GM23248 (cell line): ENCODE measurements at regions not wholly inside any gene's neighbourhood (a gene's known extent, or its start where the extent isn't known, plus 50 kb on each side); places are given as distances from the start of the nearest gene placed in this dataset.

ENCODE experiments used
- DNase-seq: peaks from one replicate; pipeline ENCODE4 v3.0.0-alpha.2; 2015
- H2AFZ ChIP-seq: fragments of 200-600 bp; sonication (generic); 2 replicates; pipeline ENCODE4 v1.6.1; 2016; ENCODE audit warnings: antibody characterized with exemption
- H3F3A ChIP-seq: fragments of 200-600 bp; sonication (generic); 2 replicates; pipeline ENCODE4 v1.6.1; 2016; ENCODE audit warnings: mild to moderate bottlenecking, antibody characterized with exemption, mixed run types; ENCODE audit not compliant: insufficient read depth
- H3K27ac ChIP-seq: fragments of 200-600 bp; sonication (generic); 2 replicates; pipeline ENCODE4 v1.5.1; 2016; ENCODE audit warnings: mild to moderate bottlenecking
- H3K27me3 ChIP-seq: fragments of 200-600 bp; sonication (generic); replicated peaks from 2 replicates; pipeline ENCODE4 v1.6.1; 2016; ENCODE audit warnings: mild to moderate bottlenecking; ENCODE audit not compliant: insufficient read depth
- H3K36me3 ChIP-seq: fragments of 200-600 bp; sonication (generic); 2 replicates; pipeline ENCODE4 v1.6.1; 2016; ENCODE audit warnings: low read depth, mild to moderate bottlenecking
- H3K4me1 ChIP-seq: fragments of 200-600 bp; sonication (generic); 2 replicates; pipeline ENCODE4 v1.6.1; 2016; ENCODE audit warnings: mild to moderate bottlenecking; ENCODE audit not compliant: insufficient read depth
- H3K4me2 ChIP-seq: fragments of 200-600 bp; sonication (generic); one replicate; pipeline ENCODE4 v1.6.1; 2016; ENCODE audit warnings: mild to moderate bottlenecking; ENCODE audit not compliant: unreplicated experiment
- H3K4me3 ChIP-seq: fragments of 200-600 bp; sonication (generic); 2 replicates; pipeline ENCODE4 v1.5.1; 2016; ENCODE audit warnings: mild to moderate bottlenecking
- H3K79me2 ChIP-seq: fragments of 200-600 bp; sonication (generic); 2 replicates; pipeline ENCODE4 v1.6.1; 2016; ENCODE audit warnings: mild to moderate bottlenecking; ENCODE audit not compliant: insufficient read depth
- H3K9ac ChIP-seq: fragments of 200-600 bp; sonication (generic); 2 replicates; pipeline ENCODE4 v1.6.1; 2016; ENCODE audit warnings: mild to moderate bottlenecking
- H3K9me2 ChIP-seq: fragments of 200-600 bp; sonication (generic); 2 replicates; pipeline ENCODE4 v1.6.1; 2016; ENCODE audit warnings: mixed run types, mild to moderate bottlenecking, moderate library complexity; ENCODE audit not compliant: insufficient read depth
- H3K9me3 ChIP-seq: fragments of 200-600 bp; sonication (generic); one replicate; pipeline ENCODE4 v1.6.1; 2017; ENCODE audit warnings: low read depth
- H4K20me1 ChIP-seq: fragments of 200-600 bp; sonication (generic); 2 replicates; pipeline ENCODE4 v1.6.0; 2016; ENCODE audit not compliant: insufficient read depth
- EZH2 ChIP-seq: fragments of 200-600 bp; sonication (generic); IDR thresholded peaks from 2 replicates; pipeline ENCODE4 v1.6.1; 2018; ENCODE audit warnings: antibody characterized with exemption, mild to moderate bottlenecking; ENCODE audit not compliant: insufficient read depth, poor library complexity, severe bottlenecking
- EZH2phosphoT487 ChIP-seq: fragments of 200-600 bp; sonication (generic); IDR thresholded peaks from 2 replicates; pipeline ENCODE4 v1.6.1; 2018; ENCODE audit warnings: antibody characterized with exemption, moderate library complexity, mild to moderate bottlenecking, low read depth; ENCODE audit not compliant: insufficient read depth
- WGBS, 2 experiments: methylation state at CpG; one replicate each; pipeline ENCODE4 v1.1.6; 2015 to 2017; ENCODE audit warnings: low lambda C conversion rate in 2 of 2, low coverage in 1 of 2; ENCODE audit errors: missing lambda C conversion rate in 2 of 2; 5-methylcytosine and 5-hydroxymethylcytosine counted together
- in situ Hi-C: fragments of 300-500 bp; cut with MboI; formaldehyde crosslinking; loops from 2 replicates; pipeline ENCODE4 v1.15.0; 2020

GRCh38 chrX:7263330-7263729, 115.4 kb upstream of the PUDP start:
- no peak overlapping the region for H3K4me2 ChIP-seq
- TF ChIP-seq EZH2 (no peak), EZH2phosphoT487 (no peak)
- H4K20me1 ChIP-seq, result no peaks in the 10 kb centered on the region
- H2AFZ ChIP-seq, result no peak overlapping the region
- no peaks in the 10 kb centered on the region for H3K79me2 ChIP-seq
- H3K4me3 ChIP-seq, result no peak overlapping the region
- H3K9ac ChIP-seq, result no peak overlapping the region
- no peak for DNase-seq
- H3K27ac ChIP-seq, result no peak overlapping the region
- WGBS, 2 experiments, result 98 to 100% methylated on average over 5 of the region's 5 CpGs
- in situ Hi-C loops, result no loop called here
- H3K9me3 ChIP-seq, result no peaks in the 10 kb centered on the region
- peaks cover 14% of the 10 kb centered on the region for H3K4me1 ChIP-seq
- H3K27me3 ChIP-seq, result no peaks in the 10 kb centered on the region
- H3F3A ChIP-seq, result peaks cover 4% of the 10 kb centered on the region; the same call in 1 of the 2 replicates
- no peaks in the 10 kb centered on the region for H3K36me3 ChIP-seq
- H3K9me2 ChIP-seq, result no peaks in the 10 kb centered on the region

DNA sequence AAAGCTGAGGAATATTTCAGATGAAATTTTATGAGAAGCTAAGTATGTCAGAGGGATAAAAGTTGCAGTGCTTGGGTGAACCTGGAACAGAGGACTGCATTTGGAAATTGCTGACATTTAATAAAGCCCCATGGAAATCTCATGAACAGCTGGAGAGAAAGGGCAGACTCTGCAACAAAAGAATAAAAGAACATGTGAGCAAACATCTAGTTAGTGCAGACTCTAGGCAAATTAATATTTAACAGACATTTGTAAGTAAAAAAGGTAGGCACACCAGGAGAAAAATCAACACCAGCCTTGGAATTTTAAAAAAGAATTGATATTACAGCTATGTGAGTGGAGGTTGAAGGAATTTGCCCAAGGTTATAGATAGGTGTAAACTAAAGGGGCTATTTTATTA, 114.6 kb upstream of the PUDP start:
- peaks cover 4% of the 10 kb centered on the region; the same call in 1 of the 2 replicates for H3F3A ChIP-seq
- H3K9me3 ChIP-seq, result no peaks in the 10 kb centered on the region
- no peak overlapping the region for H3K4me3 ChIP-seq
- TF ChIP-seq EZH2, result no peak
- TF ChIP-seq EZH2phosphoT487, result no peak
- no peak overlapping the region for H2AFZ ChIP-seq
- in situ Hi-C loops, result no loop called here
- H3K27me3 ChIP-seq, result no peaks in the 10 kb centered on the region
- no peak overlapping the region for H3K27ac ChIP-seq
- DNase-seq, result no peak
- peaks cover 14% of the 10 kb centered on the region for H3K4me1 ChIP-seq
- no peaks in the 10 kb centered on the region for H4K20me1 ChIP-seq
- no peak overlapping the region for H3K9ac ChIP-seq
- no peaks in the 10 kb centered on the region for H3K9me2 ChIP-seq
- no peaks in the 10 kb centered on the region for H3K36me3 ChIP-seq
- no peaks in the 10 kb centered on the region for H3K79me2 ChIP-seq
- H3K4me2 ChIP-seq, result no peak overlapping the region

- Histone ChIP-seq H3K9me2 (no peaks in the 10 kb centered on the region), H3K9me3 (no peaks in the 10 kb centered on the region), H3K36me3 (no peaks in the 10 kb centered on the region), H3K27me3 (no peaks in the 10 kb centered on the region), H3K9ac (no peak overlapping the region), H4K20me1 (no peaks in the 10 kb centered on the region), H3K4me3 (no peak overlapping the region), H2AFZ (no peak overlapping the region), H3K79me2 (no peaks in the 10 kb centered on the region), H3K27ac (no peak overlapping the region), H3K4me2 (no peak overlapping the region), H3F3A (peaks cover 4% of the 10 kb centered on the region; the same call in 1 of the 2 replicates), H3K4me1 (peaks cover 14% of the 10 kb centered on the region)
- WGBS, 2 experiments, result 98% methylated on average over 5 of the region's 5 CpGs
- no peak for DNase-seq
- in situ Hi-C loops, result no loop called here
- TF ChIP-seq EZH2phosphoT487 (no peak), EZH2 (no peak)
These were observed 113.8 kb upstream of the PUDP start for GRCh38 chrX:7261672-7262332.

DNA sequence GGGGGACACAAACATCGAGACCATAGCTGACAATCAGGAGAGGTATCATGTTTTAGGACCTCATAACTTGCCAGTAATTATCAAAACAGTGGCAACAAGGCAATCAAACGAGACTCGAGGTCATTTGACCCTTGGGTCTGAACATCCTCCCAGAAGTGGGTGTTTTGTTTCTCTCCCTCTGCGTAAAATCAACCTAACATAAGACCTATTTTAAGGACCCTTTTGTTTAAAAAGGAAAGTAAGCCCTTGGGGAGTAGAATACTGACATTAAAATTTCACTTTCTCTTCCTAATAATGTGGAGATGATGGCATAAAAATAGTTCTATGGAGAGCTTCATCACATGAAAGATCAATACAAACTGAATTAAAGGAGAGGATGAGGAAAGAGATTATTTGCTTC, 106.2 kb upstream of the PUDP start:
- in situ Hi-C loops, result no loop called here
- H3F3A ChIP-seq, result no peaks in the 10 kb centered on the region
- DNase-seq, result no peak

GRCh38 chrX:7253565-7253964, 105.6 kb upstream of the PUDP start:
- Histone ChIP-seq H3K9me3 (no peaks in the 10 kb centered on the region), H4K20me1 (no peaks in the 10 kb centered on the region), H2AFZ (no peak overlapping the region), H3K9me2 (no peaks in the 10 kb centered on the region), H3K36me3 (no peaks in the 10 kb centered on the region), H3F3A (no peaks in the 10 kb centered on the region), H3K9ac (no peak overlapping the region), H3K4me3 (no peak overlapping the region), H3K27ac (no peak overlapping the region), H3K4me2 (no peak overlapping the region), H3K4me1 (no peaks in the 10 kb centered on the region), H3K27me3 (no peaks in the 10 kb centered on the region), H3K79me2 (no peaks in the 10 kb centered on the region)
- in situ Hi-C loops, result no loop called here
- TF ChIP-seq EZH2phosphoT487 (no peak), EZH2 (no peak)
- no peak for DNase-seq
- 97 to 99% methylated on average over 5 of the region's 5 CpGs for WGBS, 2 experiments

More for the DNA sequence above, 106.2 kb upstream of the PUDP start:
- no peaks in the 10 kb centered on the region for H3K4me1 ChIP-seq
- H3K4me2 ChIP-seq, result no peak overlapping the region
- TF ChIP-seq EZH2 (no peak), EZH2phosphoT487 (no peak)
- no peak overlapping the region for H3K4me3 ChIP-seq
- no peak overlapping the region for H2AFZ ChIP-seq
- H3K9me3 ChIP-seq, result no peaks in the 10 kb centered on the region
- WGBS, 2 experiments, result 97 to 100% methylated on average over 4 of the region's 4 CpGs
- H3K79me2 ChIP-seq, result no peaks in the 10 kb centered on the region
- H3K36me3 ChIP-seq, result no peaks in the 10 kb centered on the region
- H3K9ac ChIP-seq, result no peak overlapping the region
- no peaks in the 10 kb centered on the region for H3K27me3 ChIP-seq
- H3K27ac ChIP-seq, result no peak overlapping the region
- H4K20me1 ChIP-seq, result no peaks in the 10 kb centered on the region
- H3K9me2 ChIP-seq, result no peaks in the 10 kb centered on the region
